GM23248 (cell line): ENCODE measurements at regions not wholly inside any gene's neighbourhood (a gene's known extent, or its start where the extent isn't known, plus 50 kb on each side); places are given as distances from the start of the nearest gene placed in this dataset.

Source experiments
- EZH2 ChIP-seq: fragments of 200-600 bp; sonication (generic); IDR thresholded peaks from 2 replicates; pipeline ENCODE4 v1.6.1; 2018; ENCODE audit warnings: antibody characterized with exemption, mild to moderate bottlenecking; ENCODE audit not compliant: insufficient read depth, poor library complexity, severe bottlenecking
- EZH2phosphoT487 ChIP-seq: fragments of 200-600 bp; sonication (generic); IDR thresholded peaks from 2 replicates; pipeline ENCODE4 v1.6.1; 2018; ENCODE audit warnings: antibody characterized with exemption, moderate library complexity, mild to moderate bottlenecking, low read depth; ENCODE audit not compliant: insufficient read depth

DNA sequence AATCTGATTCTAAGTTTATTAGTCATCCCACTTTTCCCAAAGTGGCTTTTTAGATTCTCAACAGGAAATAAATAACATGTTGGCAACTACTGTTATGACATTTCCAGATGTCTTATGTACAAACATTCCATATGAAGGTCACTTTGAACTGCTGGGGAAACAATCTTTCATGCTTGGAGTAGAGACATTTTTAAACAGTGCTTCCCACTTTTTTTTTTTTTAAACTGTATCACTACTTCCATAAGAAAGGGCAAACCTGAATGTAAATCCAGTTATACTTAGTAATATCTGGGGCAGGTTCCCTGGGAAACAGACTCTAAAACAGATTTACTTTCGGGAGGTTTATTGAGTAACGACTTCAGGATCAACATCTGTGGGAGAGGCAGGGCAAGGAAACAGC lies 473.8 kb downstream of the TAFA4 start:
- TF ChIP-seq EZH2: no peak
- no peak for TF ChIP-seq EZH2phosphoT487
